CD4-positive, alpha-beta T cell (primary cell): ENCODE measurements at regions not wholly inside any gene's neighbourhood (a gene's known extent, or its start where the extent isn't known, plus 50 kb on each side); places are given as distances from the start of the nearest gene placed in this dataset.

Experiments
- ATAC-seq: fragments of 200-7000 bp; cut with Tn5 transposase; one replicate; pipeline ENCODE4 v1.10.0; 2022; ENCODE audit warnings: mild to moderate bottlenecking; ENCODE audit not compliant: poor library complexity
- CTCF ChIA-PET: fragments of 350-600 bp; sonication (Branson Sonifier 250); formaldehyde crosslinking; loops from one replicate; lab custom pipeline; 2021; ENCODE audit warnings: antibody characterized with exemption, inconsistent platforms; lab: Charles Lee
- POLR2A ChIA-PET: fragments of 350-600 bp; sonication (Branson Sonifier 250); formaldehyde crosslinking; loops from one replicate; lab custom pipeline; 2021; ENCODE audit warnings: antibody characterized with exemption, inconsistent platforms; lab: Charles Lee
- DNase-seq, 14 experiments: peaks; one replicate each; pipeline ENCODE4 v3.0.0-alpha.2; 2013 to 2020; ENCODE audit warnings: mixed read lengths in 2 of 14
- H3K27ac ChIP-seq, 2 donors: one replicate each; pipeline versions ENCODE4 v1.5.1 to v1.7.0; 2013; ENCODE audit warnings: low read length in 2 of 2, low read depth in 1 of 2, mild to moderate bottlenecking in 1 of 2
- H3K27me3 ChIP-seq, 2 experiments: 1 replicate in 1 of 2; 2 replicates in 1 of 2; pipeline versions ENCODE4 v1.6.1 to v1.7.0; 2013; ENCODE audit warnings: low read length in 2 of 2, control low read depth in 1 of 2, mild to moderate bottlenecking in 1 of 2, moderate library complexity in 1 of 2; ENCODE audit not compliant: insufficient read depth in 2 of 2, control insufficient read depth in 1 of 2
- H3K36me3 ChIP-seq: one replicate; pipeline ENCODE4 v1.6.1; 2013; ENCODE audit warnings: low read length, control low read depth; ENCODE audit not compliant: insufficient read depth
- H3K4me1 ChIP-seq: one replicate; pipeline ENCODE4 v1.6.1; 2013; ENCODE audit warnings: low read length, control low read depth; ENCODE audit not compliant: insufficient read depth
- H3K4me3 ChIP-seq: one replicate; pipeline ENCODE4 v1.5.1; 2013; ENCODE audit warnings: mild to moderate bottlenecking, low read length, moderate library complexity
- H3K9me3 ChIP-seq, 2 experiments: 1 replicate in 1 of 2; 2 replicates in 1 of 2; pipeline versions ENCODE4 v1.6.1 to v1.7.0; 2013; ENCODE audit warnings: low read length in 2 of 2, mild to moderate bottlenecking in 2 of 2, control low read depth in 1 of 2, moderate library complexity in 1 of 2; ENCODE audit not compliant: control insufficient read depth in 1 of 2, insufficient read depth in 1 of 2
- H3K27ac Mint-ChIP-seq: one replicate; pipeline ENCODE4 v1.8.0; 2020; ENCODE audit warnings: mixed read lengths
- H3K27me3 Mint-ChIP-seq: one replicate; pipeline ENCODE4 v1.8.0; 2021; ENCODE audit warnings: mixed read lengths
- H3K36me3 Mint-ChIP-seq: one replicate; pipeline ENCODE4 v1.8.0; 2021; ENCODE audit warnings: low read depth, mixed read lengths
- H3K4me1 Mint-ChIP-seq: one replicate; pipeline ENCODE4 v1.8.0; 2021; ENCODE audit warnings: low read depth, mixed read lengths
- H3K4me3 Mint-ChIP-seq: one replicate; pipeline ENCODE4 v1.8.0; 2020; ENCODE audit warnings: mild to moderate bottlenecking, mixed read lengths
- H3K9me3 Mint-ChIP-seq: one replicate; pipeline ENCODE4 v1.8.0; 2020; ENCODE audit warnings: mixed read lengths
- intact Hi-C, 2 experiments: fragments of 100-400 bp; cut with DNase I in 1 of 2; cut with micrococcal nuclease in 1 of 2; formaldehyde crosslinking; loops; one replicate each; pipeline versions ENCODE4 v1.15.1 to v1.9.0; 2023 to 2025; cut with DNase I, micrococcal nuclease
- TF ChIP-seq, protein P1 (sequence below): fragments of 200-600 bp; IDR thresholded peaks from one replicate; pipeline ENCODE4 v1.8.0; 2022; ENCODE audit warnings: antibody characterized with exemption, mild to moderate bottlenecking

DNA sequence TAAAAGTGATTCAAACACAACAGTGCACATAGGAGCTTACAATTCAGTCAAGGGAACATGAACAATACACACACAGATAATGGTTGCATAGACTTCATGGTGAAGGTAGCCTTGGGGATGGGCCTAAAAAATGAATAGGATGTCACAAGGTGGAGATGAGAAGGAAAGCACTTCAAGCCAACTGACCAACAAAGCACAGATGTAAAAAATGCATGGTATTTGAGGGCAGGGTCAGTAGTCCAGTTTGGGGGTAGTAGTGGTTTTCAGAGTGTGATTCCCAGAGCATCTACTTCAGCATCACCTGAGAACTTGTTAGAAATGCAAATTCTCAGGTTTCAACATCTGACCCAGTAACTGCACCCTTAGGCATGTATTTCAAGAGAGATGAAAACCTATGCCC, 88.9 kb downstream of the PERP start:
- no peaks in the 10 kb centered on the region for H3K36me3 Mint-ChIP-seq
- no peaks in the 10 kb centered on the region for H3K4me1 Mint-ChIP-seq
- Histone ChIP-seq H3K36me3 (no peaks in the 10 kb centered on the region), H3K4me1 (no peaks in the 10 kb centered on the region), H3K4me3 (no peak overlapping the region), H3K9me3 (no peaks in the 10 kb centered on the region), H3K27ac (no peak overlapping the region), H3K27me3 (no peaks in the 10 kb centered on the region)
- CTCF ChIA-PET: no interaction called here
- ATAC-seq: no peak
- H3K27ac Mint-ChIP-seq: no peak overlapping the region
- intact Hi-C loops: no loop called here
- H3K9me3 Mint-ChIP-seq: no peaks in the 10 kb centered on the region
- no peak for DNase-seq
- TF ChIP-seq, protein P1, sequence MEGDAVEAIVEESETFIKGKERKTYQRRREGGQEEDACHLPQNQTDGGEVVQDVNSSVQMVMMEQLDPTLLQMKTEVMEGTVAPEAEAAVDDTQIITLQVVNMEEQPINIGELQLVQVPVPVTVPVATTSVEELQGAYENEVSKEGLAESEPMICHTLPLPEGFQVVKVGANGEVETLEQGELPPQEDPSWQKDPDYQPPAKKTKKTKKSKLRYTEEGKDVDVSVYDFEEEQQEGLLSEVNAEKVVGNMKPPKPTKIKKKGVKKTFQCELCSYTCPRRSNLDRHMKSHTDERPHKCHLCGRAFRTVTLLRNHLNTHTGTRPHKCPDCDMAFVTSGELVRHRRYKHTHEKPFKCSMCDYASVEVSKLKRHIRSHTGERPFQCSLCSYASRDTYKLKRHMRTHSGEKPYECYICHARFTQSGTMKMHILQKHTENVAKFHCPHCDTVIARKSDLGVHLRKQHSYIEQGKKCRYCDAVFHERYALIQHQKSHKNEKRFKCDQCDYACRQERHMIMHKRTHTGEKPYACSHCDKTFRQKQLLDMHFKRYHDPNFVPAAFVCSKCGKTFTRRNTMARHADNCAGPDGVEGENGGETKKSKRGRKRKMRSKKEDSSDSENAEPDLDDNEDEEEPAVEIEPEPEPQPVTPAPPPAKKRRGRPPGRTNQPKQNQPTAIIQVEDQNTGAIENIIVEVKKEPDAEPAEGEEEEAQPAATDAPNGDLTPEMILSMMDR: no peak
- H3K27me3 Mint-ChIP-seq: peaks cover 4% of the 10 kb centered on the region
- H3K4me3 Mint-ChIP-seq: no peak overlapping the region
- POLR2A ChIA-PET: no interaction called here

DNA sequence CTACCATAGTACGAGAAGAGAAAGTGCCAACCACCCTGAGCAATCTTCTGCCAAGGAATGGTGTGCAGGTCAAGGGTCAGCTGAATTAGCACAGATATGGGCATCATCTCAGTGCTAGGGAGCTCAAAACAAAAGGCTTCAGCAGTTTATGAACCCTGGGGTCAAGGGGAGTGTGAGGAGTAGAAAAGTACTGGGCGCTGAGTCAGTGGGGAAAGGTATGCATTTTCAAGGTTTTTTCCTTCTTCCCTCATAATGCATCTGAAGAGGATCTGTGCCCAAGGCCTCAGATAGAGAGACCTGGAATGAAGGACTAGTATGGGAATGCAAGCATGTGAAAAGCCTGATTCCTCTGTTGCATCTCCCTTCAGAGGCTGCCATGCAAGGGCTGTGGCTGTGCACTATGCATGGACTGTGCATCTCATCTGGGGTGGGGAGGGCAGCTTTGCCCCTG, 81.7 kb downstream of the PERP start:
- Mint-ChIP-seq H3K4me3 (no peak overlapping the region), H3K27me3 (peaks cover 9% of the 10 kb centered on the region), H3K36me3 (no peaks in the 10 kb centered on the region), H3K9me3 (no peaks in the 10 kb centered on the region), H3K27ac (no peak overlapping the region), H3K4me1 (no peaks in the 10 kb centered on the region)
- ATAC-seq (no peak), DNase-seq (no peak)
- CTCF ChIA-PET: no interaction called here
- Histone ChIP-seq H3K4me3 (no peak overlapping the region), H3K27ac (no peak overlapping the region), H3K9me3 (no peaks in the 10 kb centered on the region), H3K27me3 (no peaks in the 10 kb centered on the region), H3K36me3 (no peaks in the 10 kb centered on the region), H3K4me1 (no peaks in the 10 kb centered on the region)
- POLR2A ChIA-PET: no interaction called here
- intact Hi-C loops: no loop called here
- TF ChIP-seq, protein P1: no peak

DNA sequence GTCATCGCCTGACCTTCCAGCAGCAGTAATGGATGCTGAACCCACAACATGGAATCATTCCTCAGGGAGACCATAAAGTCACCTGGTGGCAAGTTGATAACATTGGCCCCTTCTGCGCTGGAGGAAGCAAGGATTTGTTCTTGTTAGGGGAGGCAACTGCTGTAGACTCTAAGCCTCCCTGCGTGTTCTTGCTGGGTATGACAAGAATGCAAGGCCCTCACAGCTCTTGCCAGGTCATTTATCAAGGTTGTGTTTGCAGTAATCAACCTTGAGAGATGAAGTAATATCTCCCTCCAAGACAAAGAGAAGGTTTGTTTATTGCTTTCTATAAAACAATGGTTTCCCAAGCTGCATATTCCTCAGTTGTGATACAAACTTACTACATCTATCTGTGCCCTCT, 80.9 kb downstream of the PERP start:
- no peak overlapping the region for H3K27ac Mint-ChIP-seq

More for the DNA sequence above, 80.9 kb downstream of the PERP start:
- Mint-ChIP-seq H3K4me1 (no peaks in the 10 kb centered on the region), H3K27me3 (peaks cover 9% of the 10 kb centered on the region), H3K9me3 (no peaks in the 10 kb centered on the region), H3K4me3 (no peak overlapping the region), H3K36me3 (no peaks in the 10 kb centered on the region)
- H3K4me1 ChIP-seq: no peaks in the 10 kb centered on the region
- no peak overlapping the region for H3K27ac ChIP-seq
- no peaks in the 10 kb centered on the region for H3K27me3 ChIP-seq
- DNase-seq (no peak), ATAC-seq (no peak)
- POLR2A ChIA-PET: no interaction called here
- TF ChIP-seq, protein P1: no peak
- CTCF ChIA-PET: no interaction called here
- H3K4me3 ChIP-seq: no peak overlapping the region
- no peaks in the 10 kb centered on the region for H3K36me3 ChIP-seq
- no peaks in the 10 kb centered on the region for H3K9me3 ChIP-seq
- intact Hi-C loops: no loop called here
